Caco-2 (cell line): ENCODE measurements at regions not wholly inside any gene's neighbourhood (a gene's known extent, or its start where the extent isn't known, plus 50 kb on each side); places are given as distances from the start of the nearest gene placed in this dataset.

Experiments used
- BruUV-seq: library from RNA; stranded (reverse); fragments of 400-500 nt; replicated peaks from 2 replicates; lab custom pipeline; 2021; lab: Mats Ljungman, UMichigan
- CTCF ChIA-PET: fragments of 300-600 bp; sonication (Branson Sonifier 250); formaldehyde crosslinking; loops from one replicate; lab custom pipeline; 2022; ENCODE audit warnings: antibody characterized with exemption; lab: Charles Lee
- POLR2A ChIA-PET: fragments of 300-600 bp; sonication (Branson Sonifier 250); formaldehyde crosslinking; loops from one replicate; lab custom pipeline; 2022; ENCODE audit warnings: antibody characterized with exemption; lab: Charles Lee
- DNase-seq, 2 experiments: peaks; one replicate each; pipeline versions ENCODE4 v3.0.0 to v3.0.0-alpha.2; 2020 to 2022
- H3K27me3 ChIP-seq: replicated peaks from 2 replicates; pipeline ENCODE4 v1.6.0; 2011; ENCODE audit warnings: low read length; ENCODE audit not compliant: control insufficient read depth, insufficient read depth
- H3K36me3 ChIP-seq: 2 replicates; pipeline ENCODE4 v1.5.1; 2011; ENCODE audit warnings: low read length; ENCODE audit not compliant: control insufficient read depth, insufficient read depth
- H3K4me1 ChIP-seq: fragments of 250-450 bp; sonication (Bioruptor Pico); 2 replicates; pipeline ENCODE4 v1.5.1; 2020; ENCODE audit warnings: mild to moderate bottlenecking
- H3K4me3 ChIP-seq: 2 replicates; pipeline ENCODE4 v1.5.1; 2011; ENCODE audit warnings: low read depth, mild to moderate bottlenecking, control low read depth, low read length
- H3K9me3 ChIP-seq: fragments of 250-450 bp; sonication (Bioruptor Pico); 2 replicates; pipeline ENCODE4 v1.5.1; 2020; ENCODE audit warnings: mild to moderate bottlenecking, moderate library complexity
- H3K27ac Mint-ChIP-seq: one replicate; pipeline ENCODE4 v1.8.0; 2022; ENCODE audit warnings: mixed read lengths; ENCODE audit not compliant: unreplicated experiment
- H3K27me3 Mint-ChIP-seq: one replicate; pipeline ENCODE4 v1.8.0; 2022; ENCODE audit warnings: mixed read lengths; ENCODE audit not compliant: insufficient read depth, unreplicated experiment
- H3K36me3 Mint-ChIP-seq: one replicate; pipeline ENCODE4 v1.8.0; 2022; ENCODE audit warnings: mild to moderate bottlenecking, mixed read lengths; ENCODE audit not compliant: insufficient read depth, unreplicated experiment
- H3K4me1 Mint-ChIP-seq: one replicate; pipeline ENCODE4 v1.8.0; 2022; ENCODE audit warnings: low read depth, mixed read lengths; ENCODE audit not compliant: unreplicated experiment
- H3K4me3 Mint-ChIP-seq: one replicate; pipeline ENCODE4 v1.8.0; 2022; ENCODE audit warnings: mild to moderate bottlenecking, moderate library complexity, mixed read lengths; ENCODE audit not compliant: unreplicated experiment
- H3K9me3 Mint-ChIP-seq: one replicate; pipeline ENCODE4 v1.8.0; 2022; ENCODE audit warnings: mixed read lengths; ENCODE audit not compliant: unreplicated experiment
- intact Hi-C: fragments of 100-400 bp; cut with micrococcal nuclease; formaldehyde crosslinking; loops from one replicate; pipeline ENCODE4 v1.10.0; 2022; ENCODE audit not compliant: unreplicated experiment
- TF ChIP-seq, protein P1 (sequence below), 2 experiments: fragments of 200-600 bp in 1 of 2; IDR thresholded peaks; 1 replicate in 1 of 2; 2 replicates in 1 of 2; pipeline versions ENCODE4 v1.5.1 to v1.8.0; 2011 to 2022; ENCODE audit warnings: antibody characterized with exemption in 1 of 2, control low read depth in 1 of 2, inconsistent platforms in 1 of 2, low read depth in 1 of 2, low read length in 1 of 2, mild to moderate bottlenecking in 1 of 2, moderate library complexity in 1 of 2; ENCODE audit not compliant: insufficient read depth in 1 of 2, severe bottlenecking in 1 of 2, unreplicated experiment in 1 of 2

DNA sequence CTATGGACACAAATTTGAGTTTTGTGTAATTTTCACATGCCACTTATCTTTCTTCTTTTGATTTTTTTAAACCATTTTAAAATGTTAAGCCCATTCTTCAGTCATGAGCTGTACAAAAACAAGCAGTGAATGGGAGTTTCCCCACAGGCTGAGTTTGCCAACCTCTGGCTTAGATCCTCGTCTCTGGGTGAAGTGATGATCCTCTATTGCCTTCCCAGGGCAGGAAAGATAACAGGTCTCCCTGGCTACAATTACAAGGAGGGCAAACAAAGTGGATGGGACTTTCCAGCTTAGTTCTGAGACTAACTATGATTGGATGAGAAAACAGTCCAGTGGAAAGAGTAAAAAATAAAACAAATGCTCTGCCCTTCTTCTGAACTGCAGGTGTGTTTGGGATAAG, 203.7 kb downstream of the SPTSSA start:
- ChIA-PET POLR2A (no interaction called here), CTCF (no interaction called here)
- Mint-ChIP-seq H3K27ac (peak overlapping the region; percentile 90), H3K9me3 (no peaks in the 10 kb centered on the region), H3K4me1 (peaks cover 27% of the 10 kb centered on the region), H3K4me3 (no peak overlapping the region), H3K27me3 (no peaks in the 10 kb centered on the region), H3K36me3 (peaks cover 4% of the 10 kb centered on the region)
- BruUV-seq, result no TSS peak
- peak in 1 of 2 experiments; percentile 21 for DNase-seq
- H3K4me1 ChIP-seq, result peaks cover 22% of the 10 kb centered on the region; the same call in 1 of the 2 replicates
- H3K9me3 ChIP-seq, result no peaks in the 10 kb centered on the region
- no peak overlapping the region for H3K4me3 ChIP-seq
- TF ChIP-seq, protein P1, sequence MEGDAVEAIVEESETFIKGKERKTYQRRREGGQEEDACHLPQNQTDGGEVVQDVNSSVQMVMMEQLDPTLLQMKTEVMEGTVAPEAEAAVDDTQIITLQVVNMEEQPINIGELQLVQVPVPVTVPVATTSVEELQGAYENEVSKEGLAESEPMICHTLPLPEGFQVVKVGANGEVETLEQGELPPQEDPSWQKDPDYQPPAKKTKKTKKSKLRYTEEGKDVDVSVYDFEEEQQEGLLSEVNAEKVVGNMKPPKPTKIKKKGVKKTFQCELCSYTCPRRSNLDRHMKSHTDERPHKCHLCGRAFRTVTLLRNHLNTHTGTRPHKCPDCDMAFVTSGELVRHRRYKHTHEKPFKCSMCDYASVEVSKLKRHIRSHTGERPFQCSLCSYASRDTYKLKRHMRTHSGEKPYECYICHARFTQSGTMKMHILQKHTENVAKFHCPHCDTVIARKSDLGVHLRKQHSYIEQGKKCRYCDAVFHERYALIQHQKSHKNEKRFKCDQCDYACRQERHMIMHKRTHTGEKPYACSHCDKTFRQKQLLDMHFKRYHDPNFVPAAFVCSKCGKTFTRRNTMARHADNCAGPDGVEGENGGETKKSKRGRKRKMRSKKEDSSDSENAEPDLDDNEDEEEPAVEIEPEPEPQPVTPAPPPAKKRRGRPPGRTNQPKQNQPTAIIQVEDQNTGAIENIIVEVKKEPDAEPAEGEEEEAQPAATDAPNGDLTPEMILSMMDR (IDR thresholded peaks at IDR 0.05; ENCODE audit: insufficient read depth in 1 of 2, low read depth in 1 of 2, low read length in 1 of 2, severe bottlenecking in 1 of 2, unreplicated experiment in 1 of 2), result no peak
- intact Hi-C loops, result no loop called here
- H3K36me3 ChIP-seq, result no peaks in the 10 kb centered on the region
- H3K27me3 ChIP-seq, result no peaks in the 10 kb centered on the region

DNA sequence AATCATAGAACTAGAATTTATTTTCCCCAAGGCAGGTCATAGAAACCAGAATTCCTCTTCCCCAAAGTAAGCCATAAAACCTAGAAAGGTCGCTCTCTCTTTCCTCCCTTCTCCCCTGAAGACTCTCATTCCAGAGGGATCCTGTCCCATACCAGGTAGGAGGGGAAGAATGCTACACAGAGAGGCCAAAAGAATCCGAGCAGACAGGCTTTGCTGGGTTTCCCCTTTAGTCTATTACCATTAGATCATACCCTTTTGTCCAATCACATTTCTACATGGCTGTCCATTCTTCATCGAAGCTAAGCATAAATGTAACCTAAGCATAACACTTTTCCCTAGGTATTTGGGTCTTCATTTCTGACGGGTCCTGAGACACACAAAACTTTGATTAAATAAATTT, 204.5 kb downstream of the SPTSSA start:
- H3K9me3 Mint-ChIP-seq, result no peaks in the 10 kb centered on the region
- Histone ChIP-seq H3K4me1 (peaks cover 22% of the 10 kb centered on the region; the same call in 1 of the 2 replicates), H3K27me3 (no peaks in the 10 kb centered on the region), H3K9me3 (no peaks in the 10 kb centered on the region), H3K4me3 (no peak overlapping the region), H3K36me3 (no peaks in the 10 kb centered on the region)
- no peaks in the 10 kb centered on the region for H3K27me3 Mint-ChIP-seq
- peak overlapping the region; percentile 44 for H3K4me3 Mint-ChIP-seq
- TF ChIP-seq, protein P1 (IDR thresholded peaks at IDR 0.05; ENCODE audit: insufficient read depth in 1 of 2, low read depth in 1 of 2, low read length in 1 of 2, severe bottlenecking in 1 of 2, unreplicated experiment in 1 of 2), result no peak
- CTCF ChIA-PET, result no interaction called here
- POLR2A ChIA-PET, result no interaction called here
- intact Hi-C loops, result loop anchor here (2.0 kb wide), 1 partner anchor 39 kb away; no protein-coding TSS in a partner anchor
- peaks cover 4% of the 10 kb centered on the region for H3K36me3 Mint-ChIP-seq
- DNase-seq, result peak; percentile 39 to 45
- peak overlapping the region; percentile 90 for H3K27ac Mint-ChIP-seq
- peaks cover 27% of the 10 kb centered on the region for H3K4me1 Mint-ChIP-seq
- no TSS peak for BruUV-seq

DNA sequence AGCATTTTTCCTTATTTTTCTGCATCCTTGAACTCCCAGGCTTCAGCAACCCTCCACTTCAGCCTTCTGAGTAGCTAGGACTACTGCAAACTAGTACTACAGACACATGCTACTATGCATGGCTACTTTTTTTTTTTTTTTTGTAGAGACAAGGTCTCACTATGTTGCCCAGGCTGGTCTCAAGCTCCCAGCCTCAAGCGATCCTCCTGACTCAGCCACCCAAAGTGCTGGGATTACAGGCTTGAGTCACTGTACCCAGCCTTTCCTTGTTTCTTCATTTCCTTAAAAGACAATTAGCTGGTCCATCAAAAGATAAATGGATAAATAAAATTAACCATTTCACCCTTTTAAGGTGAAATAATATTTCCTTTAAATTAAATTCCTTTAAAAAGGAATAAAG, 205.8 kb downstream of the SPTSSA start:
- H3K4me1 Mint-ChIP-seq, result peaks cover 27% of the 10 kb centered on the region
- intact Hi-C loops, result loop anchor here (2.0 kb wide), 1 partner anchor 41 kb away; no protein-coding TSS in a partner anchor
- Histone ChIP-seq H3K9me3 (no peaks in the 10 kb centered on the region), H3K27me3 (no peaks in the 10 kb centered on the region), H3K36me3 (no peaks in the 10 kb centered on the region), H3K4me3 (no peak overlapping the region), H3K4me1 (peaks cover 22% of the 10 kb centered on the region; the same call in 1 of the 2 replicates)
- ChIA-PET POLR2A (no interaction called here), CTCF (interaction anchor here (1.2 kb wide), 1 partner anchor 67 kb away, joined by 3 read pairs; no protein-coding TSS in a partner anchor)
- no peak for DNase-seq
- no TSS peak for BruUV-seq
- no peaks in the 10 kb centered on the region for H3K27me3 Mint-ChIP-seq
- H3K27ac Mint-ChIP-seq, result no peak overlapping the region
- peaks cover 4% of the 10 kb centered on the region for H3K36me3 Mint-ChIP-seq
- H3K9me3 Mint-ChIP-seq, result no peaks in the 10 kb centered on the region
- TF ChIP-seq, protein P1 (IDR thresholded peaks at IDR 0.05; ENCODE audit: insufficient read depth in 1 of 2, low read depth in 1 of 2, low read length in 1 of 2, severe bottlenecking in 1 of 2, unreplicated experiment in 1 of 2), result no peak
- H3K4me3 Mint-ChIP-seq, result no peak overlapping the region
